Mesenteric fat pad (tissue), 1 donor: ENCODE measurements at regions not wholly inside any gene's neighbourhood (a gene's known extent, or its start where the extent isn't known, plus 50 kb on each side); places are given as distances from the start of the nearest gene placed in this dataset.

Experiments
- DNase-seq: peaks from one replicate; pipeline ENCODE4 v3.0.0-alpha.2; 2020; ENCODE audit warnings: low spot score
- donor health status: DM: yes; HTN: yes; CAD: no.

GRCh38 chr5:107325866-107326265 lies 344.9 kb downstream of the EFNA5 start:
- no peak for DNase-seq

DNA sequence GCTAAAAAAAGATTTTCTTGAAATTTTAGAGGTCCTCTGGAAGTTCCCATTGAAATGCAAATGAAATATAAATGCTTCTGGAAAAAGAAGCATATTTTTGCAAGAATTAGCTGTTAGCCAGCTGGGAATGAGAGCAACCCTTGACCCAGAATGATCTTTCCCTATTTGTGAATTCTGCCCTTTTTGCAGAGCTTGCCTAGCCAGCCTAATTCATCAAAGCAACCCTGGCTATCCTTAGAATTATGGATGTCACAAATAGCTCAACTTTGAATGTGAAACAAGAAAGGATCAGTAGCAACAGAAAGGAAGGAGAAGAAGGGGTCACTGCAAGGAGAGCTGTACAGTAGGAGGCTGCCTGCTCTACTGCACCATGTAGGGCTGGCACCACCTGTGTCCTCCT lies 345.9 kb downstream of the EFNA5 start:
- no peak for DNase-seq

DNA sequence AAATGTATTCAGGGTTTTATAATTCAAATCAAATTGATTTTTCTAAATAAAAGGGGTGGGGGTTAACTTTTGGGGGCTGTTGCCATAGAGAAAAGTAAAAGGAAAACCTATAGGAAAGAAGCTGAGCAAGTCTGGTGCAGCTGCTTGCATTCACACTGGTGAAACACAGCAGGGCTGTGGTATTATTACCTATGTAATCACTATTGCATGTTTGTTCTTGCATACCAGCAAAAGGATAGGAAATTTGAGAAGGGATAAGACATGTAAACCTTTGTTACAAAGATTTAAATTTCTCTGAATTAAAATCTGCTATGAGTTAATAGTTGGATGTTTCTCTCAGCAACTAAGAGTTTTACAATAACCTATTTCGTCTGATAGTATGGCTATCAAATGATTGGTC lies 346.7 kb downstream of the EFNA5 start:
- no peak for DNase-seq

DNA sequence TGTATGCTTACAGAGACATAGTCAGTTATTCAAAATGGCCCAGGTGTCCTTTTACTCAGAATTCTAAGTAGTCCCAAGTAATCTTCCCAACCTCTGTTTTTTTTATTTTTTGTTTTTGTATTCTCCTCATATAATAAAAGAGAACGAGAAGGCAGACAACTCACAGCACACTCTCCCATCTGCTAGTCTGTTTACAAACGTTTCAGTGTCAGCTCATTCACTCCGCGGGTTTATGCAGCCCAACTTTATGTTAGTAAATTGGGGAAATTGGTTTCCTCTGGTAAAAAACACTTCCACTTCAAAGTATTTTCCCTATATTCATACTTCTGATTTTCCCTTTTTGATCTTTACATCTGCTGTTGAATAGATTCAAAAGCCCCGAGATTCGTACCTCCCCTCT lies 347.2 kb downstream of the EFNA5 start:
- DNase-seq, result no peak

- no peak for DNase-seq
These were observed 347.8 kb downstream of the EFNA5 start for GRCh38 chr5:107322936-107323335.

DNA sequence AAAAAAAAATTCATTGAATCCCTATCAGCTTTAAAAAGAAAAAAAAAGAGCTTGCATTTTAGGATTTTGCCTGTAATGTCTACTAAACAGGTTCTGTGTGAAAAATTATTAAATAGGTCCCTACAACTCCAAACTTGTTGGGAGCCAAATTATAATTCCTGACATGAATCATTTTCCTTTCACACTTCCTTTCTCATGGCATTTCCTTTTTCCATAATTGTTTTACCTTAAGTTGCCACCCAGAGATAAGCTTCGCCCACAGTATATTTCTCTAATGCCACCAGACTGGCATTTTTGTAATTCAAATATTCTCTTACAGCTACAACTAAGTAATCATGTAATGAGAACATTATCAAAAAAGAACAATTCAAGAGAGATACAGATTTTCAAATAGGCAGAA lies 348.8 kb downstream of the EFNA5 start:
- DNase-seq, result no peak

GRCh38 chr5:107320846-107321245 lies 349.9 kb downstream of the EFNA5 start:
- DNase-seq, result no peak

- DNase-seq, result no peak
These were observed 350.4 kb downstream of the EFNA5 start for GRCh38 chr5:107320376-107320775.

DNA sequence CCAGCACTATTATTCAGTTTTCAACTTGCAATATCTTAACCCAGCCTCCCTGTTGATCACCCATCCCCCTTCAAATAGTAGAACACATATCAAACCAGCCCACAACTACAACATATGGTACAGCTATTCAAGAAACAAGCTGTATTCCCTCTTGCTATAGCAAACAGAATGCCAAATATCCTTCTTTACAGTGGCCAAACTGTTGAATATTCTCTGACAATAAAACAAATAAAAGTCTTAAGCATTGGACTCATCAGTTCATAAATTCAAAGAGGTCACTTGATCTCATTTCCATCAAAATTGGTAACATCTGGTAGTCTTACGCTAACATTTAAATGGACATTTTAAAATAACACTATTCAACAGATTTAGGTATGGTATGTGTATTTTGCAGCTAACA lies 350.8 kb downstream of the EFNA5 start:
- no peak for DNase-seq

DNA sequence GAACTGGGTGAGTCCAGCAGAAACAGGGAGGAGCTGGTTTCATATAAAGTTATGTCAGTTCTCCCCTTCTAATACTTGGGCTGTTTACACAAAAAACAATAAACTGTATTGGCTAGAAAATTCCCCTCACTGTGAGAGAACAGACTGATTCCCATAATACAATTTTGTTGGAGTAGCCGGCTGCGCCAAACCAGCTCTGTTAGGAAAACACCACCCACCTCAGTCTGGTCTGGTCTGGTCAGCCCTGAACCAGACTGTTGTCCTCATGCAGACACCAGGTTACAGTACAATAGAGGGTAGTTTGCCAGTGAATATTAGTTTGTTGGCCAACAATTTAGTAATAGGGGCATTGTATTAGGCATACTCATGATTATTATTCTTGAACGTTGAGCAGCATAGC lies 356.4 kb downstream of the EFNA5 start:
- DNase-seq, result no peak

DNA sequence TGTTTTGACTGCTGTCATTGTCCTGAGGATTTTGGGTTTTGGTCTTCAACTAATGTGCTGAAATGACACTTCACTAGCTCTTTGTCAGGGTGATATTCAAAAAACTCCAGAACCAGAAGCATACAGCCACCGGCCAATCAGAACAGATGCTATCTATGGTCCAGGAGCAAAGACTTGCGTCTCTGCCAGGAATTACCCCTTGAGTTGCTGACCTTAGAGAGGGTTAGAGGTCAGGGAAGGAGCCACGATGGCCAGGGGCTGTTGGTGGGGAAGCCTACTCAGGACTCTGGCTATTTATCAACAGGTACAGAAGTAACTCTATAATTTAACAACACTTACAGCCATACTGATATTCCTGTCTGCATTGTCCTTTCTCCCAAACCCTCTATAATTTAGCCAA lies 356.8 kb downstream of the EFNA5 start:
- DNase-seq, result no peak

DNA sequence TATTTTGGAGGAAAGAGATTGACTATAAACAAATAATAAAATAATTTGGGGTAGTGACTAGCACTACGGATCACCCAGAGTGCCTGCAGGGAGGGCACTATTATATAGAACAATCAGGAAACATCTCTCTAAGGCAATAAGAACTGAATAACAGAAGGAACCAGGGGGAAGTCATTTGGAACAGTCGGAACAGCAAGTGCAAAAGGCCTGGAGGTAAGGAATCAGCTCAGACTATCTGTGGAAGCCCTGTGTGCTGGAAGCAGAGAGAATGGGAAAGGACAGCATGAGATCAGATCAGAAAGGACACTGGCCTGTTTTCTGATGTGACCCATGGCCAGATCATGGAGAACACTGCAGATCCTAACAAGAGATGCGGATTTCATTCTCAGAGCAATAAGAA lies 357.6 kb downstream of the EFNA5 start:
- no peak for DNase-seq

- DNase-seq, result no peak
These were observed 360.6 kb downstream of the EFNA5 start for GRCh38 chr5:107310181-107310580.

DNA sequence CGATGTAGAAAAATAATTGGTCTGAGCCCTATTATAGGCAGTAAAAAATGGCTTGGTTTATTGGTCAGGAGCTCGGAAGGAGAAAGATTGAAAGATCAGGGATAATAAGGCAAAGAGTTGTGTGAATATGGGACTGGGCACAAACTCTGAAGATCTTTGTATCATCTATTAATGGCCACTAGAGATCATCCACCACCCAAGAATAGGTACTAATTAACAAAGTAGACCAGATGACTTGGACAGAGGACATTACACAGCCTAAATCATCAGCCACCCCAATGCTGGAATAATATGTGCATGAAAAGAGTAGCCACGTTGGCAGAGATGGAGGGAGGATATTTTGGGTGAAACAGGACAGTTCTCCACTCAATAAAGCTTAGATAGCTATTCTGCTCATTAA lies 364.1 kb downstream of the EFNA5 start:
- DNase-seq, result no peak

- no peak for DNase-seq
These were observed 364.7 kb downstream of the EFNA5 start for GRCh38 chr5:107306002-107306401.

DNA sequence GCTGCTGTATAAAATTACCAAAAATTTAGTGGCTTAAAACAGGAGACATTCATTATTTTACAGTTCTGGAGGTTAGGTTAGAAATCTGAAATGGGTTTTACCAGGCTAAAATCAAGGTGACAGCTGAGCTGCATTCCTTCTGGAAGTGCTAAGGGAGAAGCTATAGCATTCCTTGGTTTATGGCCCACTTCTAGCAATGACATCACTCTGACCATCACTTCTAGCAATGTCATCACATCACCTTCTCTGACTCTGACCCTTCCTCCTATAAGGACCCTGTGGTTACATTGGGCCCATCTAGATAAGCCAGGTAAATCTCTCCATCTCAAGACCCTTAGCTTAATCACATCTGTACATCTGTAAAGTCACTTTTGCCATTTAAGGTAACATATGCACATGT lies 366.1 kb downstream of the EFNA5 start:
- DNase-seq, result no peak

DNA sequence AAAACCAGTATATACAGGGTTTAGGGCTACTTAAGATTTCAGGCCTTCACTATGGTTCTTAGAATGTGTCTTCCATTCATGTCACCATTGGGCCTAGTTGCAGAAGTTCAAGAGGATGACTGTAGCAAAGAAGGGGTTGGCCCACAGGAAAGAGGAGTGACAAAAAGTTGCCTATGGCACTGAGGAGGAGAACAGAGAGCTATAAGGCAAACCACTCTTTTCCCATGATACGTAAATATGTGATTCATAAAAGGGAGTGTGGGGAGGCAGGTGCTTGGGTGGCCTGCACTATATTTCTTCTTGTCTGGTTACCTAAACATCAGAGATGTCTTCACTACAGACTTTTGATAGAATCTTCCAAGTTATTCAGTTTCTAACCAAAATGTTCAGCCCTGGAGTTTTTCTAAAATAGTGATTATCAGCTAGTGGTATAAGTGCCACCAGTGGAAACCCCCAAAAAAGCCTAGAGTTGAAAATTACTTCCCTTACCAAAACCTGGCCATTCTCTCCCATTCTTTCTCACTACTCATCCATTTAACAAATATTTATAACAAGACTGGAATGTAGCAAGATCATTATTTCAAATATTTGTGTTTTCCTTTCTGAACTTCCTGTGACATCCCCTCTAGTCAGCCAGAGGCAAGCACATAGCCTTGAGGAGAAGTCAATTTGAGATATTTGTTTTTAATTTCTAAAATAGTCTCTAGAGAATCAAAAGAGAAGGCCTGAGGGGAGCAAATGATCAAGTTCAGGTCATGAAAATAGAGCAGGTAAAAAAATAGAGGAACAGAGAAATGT lies 367.4 kb downstream of the EFNA5 start:
- no peak for DNase-seq

DNA sequence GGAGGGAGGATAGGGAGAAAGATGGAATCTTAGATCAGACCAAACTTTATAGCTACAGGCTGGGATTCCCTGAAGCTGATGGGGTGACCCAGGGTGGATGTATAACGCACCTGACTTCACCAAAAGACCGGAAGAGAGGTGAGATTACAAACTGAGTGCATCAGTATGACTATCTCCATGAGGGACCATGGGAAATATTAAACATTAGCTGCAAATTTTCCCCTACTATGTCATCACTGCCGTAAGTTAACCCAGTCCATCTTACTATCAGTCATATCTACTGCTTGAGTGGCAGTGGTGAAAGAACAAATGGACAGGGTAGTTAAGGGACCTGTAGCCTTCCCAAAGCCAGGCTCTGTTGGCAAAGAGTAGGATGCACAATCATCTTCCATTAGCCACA lies 368.3 kb downstream of the EFNA5 start:
- DNase-seq, result no peak

- DNase-seq, result no peak
These were observed 368.7 kb downstream of the EFNA5 start for GRCh38 chr5:107301999-107302398.

DNA sequence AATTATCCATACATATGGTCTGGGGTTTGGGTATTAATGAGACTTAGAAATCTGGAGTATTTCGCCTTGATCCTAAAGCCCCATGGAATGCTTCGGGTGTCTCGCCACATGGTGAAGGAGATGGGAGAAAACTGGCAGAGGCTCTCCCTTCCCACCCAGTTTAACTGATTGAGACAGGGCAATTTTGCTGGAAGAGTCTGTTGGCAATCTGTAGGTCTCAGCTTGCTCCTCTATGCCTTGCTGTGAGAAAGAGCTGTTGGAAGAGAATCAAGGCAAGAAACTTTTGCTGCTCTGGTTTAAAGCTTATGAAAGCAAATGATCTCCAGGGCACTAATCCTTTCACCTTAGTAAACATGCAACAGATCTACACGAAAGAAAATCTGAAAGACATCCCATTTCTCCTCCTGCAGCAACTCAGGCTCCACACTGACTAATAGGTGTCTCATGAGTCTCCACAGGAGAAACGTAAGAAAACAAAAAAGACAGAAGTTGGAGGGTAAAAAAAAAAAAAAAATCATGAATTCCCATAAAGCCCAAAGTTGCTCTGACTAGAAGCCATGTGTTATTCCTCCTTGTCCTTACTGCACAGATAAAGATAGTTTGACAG lies 369.9 kb downstream of the EFNA5 start:
- DNase-seq, result no peak

DNA sequence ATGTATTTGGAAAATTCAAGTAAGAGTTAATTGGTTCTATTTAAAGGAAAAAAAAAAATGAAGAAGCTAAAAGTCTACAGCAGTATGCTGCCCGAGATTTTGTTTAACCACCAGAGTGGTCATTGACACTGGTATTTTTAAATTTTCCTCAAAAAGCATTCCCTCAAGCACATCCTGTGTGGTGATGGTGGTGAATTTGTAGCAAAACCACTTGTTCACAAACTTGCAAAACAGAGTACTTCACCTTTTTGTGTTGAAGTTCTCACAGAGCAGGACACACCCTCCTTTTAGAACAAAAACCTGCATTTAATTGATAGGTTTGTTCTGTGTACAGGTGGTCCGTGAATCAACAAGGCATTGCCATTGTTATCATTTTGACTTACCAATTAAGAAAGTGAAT lies 374.2 kb downstream of the EFNA5 start:
- no peak for DNase-seq

GRCh38 chr5:107295914-107296313 lies 374.8 kb downstream of the EFNA5 start:
- no peak for DNase-seq

GRCh38 chr5:107294669-107295068 lies 376.1 kb downstream of the EFNA5 start:
- no peak for DNase-seq
